Stomach (tissue), 8 donors: ENCODE measurements at regions not wholly inside any gene's neighbourhood (a gene's known extent, or its start where the extent isn't known, plus 50 kb on each side); places are given as distances from the start of the nearest gene placed in this dataset.

ENCODE experiments used
- DNase-seq, 2 donors: peaks; one replicate each; pipeline versions ENCODE4 v3.0.0 to v3.0.0-alpha.2; 2013 to 2019
- H3K27ac ChIP-seq, 5 donors: fragments of 200-600 bp in 4 of 5; sonication (generic) in 4 of 5; one replicate each; pipeline ENCODE4 v1.5.1; 2013 to 2019; ENCODE audit warnings: mild to moderate bottlenecking in 1 of 5, moderate library complexity in 1 of 5
- H3K27me3 ChIP-seq, 3 donors: fragments of 200-600 bp; sonication (generic); one replicate each; pipeline ENCODE4 v1.5.1; 2017 to 2019; ENCODE audit warnings: mixed run types in 1 of 3
- H3K36me3 ChIP-seq, 4 donors: fragments of 200-600 bp; sonication (generic); 1 replicate in 3 of 4; 2 replicates in 1 of 4; pipeline ENCODE4 v1.5.1; 2016 to 2019
- H3K4me1 ChIP-seq, 4 donors: fragments of 200-600 bp; sonication (generic); one replicate each; pipeline ENCODE4 v1.5.1; 2016 to 2019
- H3K4me3 ChIP-seq, 4 donors: fragments of 200-600 bp; sonication (generic) in 3 of 4; one replicate each; pipeline ENCODE4 v1.5.1; 2016 to 2019; ENCODE audit warnings: mild to moderate bottlenecking in 1 of 4
- H3K9me3 ChIP-seq, 4 donors: fragments of 200-600 bp; sonication (generic); one replicate each; pipeline ENCODE4 v1.5.1; 2016 to 2019
- EP300 ChIP-seq: sonication (generic); formaldehyde crosslinking; IDR thresholded peaks from one replicate; pipeline ENCODE4 v1.6.1; 2017; ENCODE audit warnings: antibody characterized with exemption
- POLR2A ChIP-seq, 4 donors: fragments of 450-650 bp; IDR thresholded peaks; one replicate each; pipeline ENCODE4 v1.6.1; 2016; ENCODE audit warnings: antibody characterized with exemption in 4 of 4, control low read depth in 2 of 4, mild to moderate bottlenecking in 1 of 4, moderate library complexity in 1 of 4
- POLR2AphosphoS5 ChIP-seq, 3 donors: sonication (generic); formaldehyde crosslinking; IDR thresholded peaks; one replicate each; pipeline ENCODE4 v1.6.1; 2016; ENCODE audit warnings: antibody characterized with exemption in 3 of 3
- WGBS, 5 donors: extraction: QIAGEN DNeasy Blood & Tissue Kit in 3 of 5; methylation state at CpG; one replicate each; pipeline versions ENCODE4 v1.1.5 to v1.1.7; 2013 to 2018; 5-methylcytosine and 5-hydroxymethylcytosine counted together
- intact Hi-C: fragments of 100-400 bp; cut with DNase I; formaldehyde crosslinking; loops from one replicate; pipeline ENCODE4 v1.15.1; 2023; ENCODE audit warnings: low total_unique reads
- TF ChIP-seq, protein P1 (sequence below), 7 experiments: fragments of 450-650 bp in 4 of 7; fragments of 200-600 bp in 3 of 7; sonication (generic) in 3 of 7; IDR thresholded peaks; one replicate each; pipeline ENCODE4 v1.5.1; 2016 to 2019; ENCODE audit warnings: antibody characterized with exemption in 7 of 7, control low read depth in 2 of 7, mild to moderate bottlenecking in 1 of 7
- donor health status: healthy with polysubstance abuse.
- donor health status: Bipolar disorder and iron deficiency.
- donor health status: healthy.

DNA sequence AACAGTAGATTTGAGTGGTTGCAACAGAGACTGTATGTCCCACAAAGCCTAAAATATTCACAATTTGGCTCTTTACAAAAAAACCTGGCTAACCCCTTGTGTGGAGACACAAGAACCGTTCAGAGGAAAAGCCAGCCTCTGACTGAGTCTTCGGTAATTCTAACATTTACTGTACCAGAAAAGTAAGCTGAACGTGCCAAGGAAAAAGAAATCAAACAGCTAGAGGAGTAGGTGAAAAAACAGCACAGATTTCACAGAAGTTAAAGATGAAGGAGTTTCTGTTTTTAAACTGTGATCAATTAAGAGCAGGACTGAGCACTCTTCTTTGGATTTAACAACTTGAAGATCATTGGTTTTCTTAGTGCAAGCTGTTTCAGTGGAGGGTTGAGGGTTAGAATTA, 424.7 kb upstream of the KIRREL3 start:
- WGBS, 5 donors = 61 to 84% (median 79%) methylated on average over 3 of the region's 3 CpGs
- no peak for DNase-seq
- H3K4me3 ChIP-seq = no peak overlapping the region
- no peak for TF ChIP-seq EP300
- TF ChIP-seq, protein P1, sequence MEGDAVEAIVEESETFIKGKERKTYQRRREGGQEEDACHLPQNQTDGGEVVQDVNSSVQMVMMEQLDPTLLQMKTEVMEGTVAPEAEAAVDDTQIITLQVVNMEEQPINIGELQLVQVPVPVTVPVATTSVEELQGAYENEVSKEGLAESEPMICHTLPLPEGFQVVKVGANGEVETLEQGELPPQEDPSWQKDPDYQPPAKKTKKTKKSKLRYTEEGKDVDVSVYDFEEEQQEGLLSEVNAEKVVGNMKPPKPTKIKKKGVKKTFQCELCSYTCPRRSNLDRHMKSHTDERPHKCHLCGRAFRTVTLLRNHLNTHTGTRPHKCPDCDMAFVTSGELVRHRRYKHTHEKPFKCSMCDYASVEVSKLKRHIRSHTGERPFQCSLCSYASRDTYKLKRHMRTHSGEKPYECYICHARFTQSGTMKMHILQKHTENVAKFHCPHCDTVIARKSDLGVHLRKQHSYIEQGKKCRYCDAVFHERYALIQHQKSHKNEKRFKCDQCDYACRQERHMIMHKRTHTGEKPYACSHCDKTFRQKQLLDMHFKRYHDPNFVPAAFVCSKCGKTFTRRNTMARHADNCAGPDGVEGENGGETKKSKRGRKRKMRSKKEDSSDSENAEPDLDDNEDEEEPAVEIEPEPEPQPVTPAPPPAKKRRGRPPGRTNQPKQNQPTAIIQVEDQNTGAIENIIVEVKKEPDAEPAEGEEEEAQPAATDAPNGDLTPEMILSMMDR (IDR thresholded peaks at IDR 0.05) = no peak
- no peak for TF ChIP-seq POLR2A (IDR thresholded peaks at IDR 0.05)
- TF ChIP-seq POLR2AphosphoS5 (IDR thresholded peaks at IDR 0.05) = no peak
- H3K36me3 ChIP-seq = no peaks in the 10 kb centered on the region
- no peaks in the 10 kb centered on the region for H3K4me1 ChIP-seq
- H3K27me3 ChIP-seq = no peaks in the 10 kb centered on the region
- intact Hi-C loops = no loop called here
- peaks cover 0 to 8% (median 4%) of the 10 kb centered on the region in 4 donors for H3K9me3 ChIP-seq
- H3K27ac ChIP-seq = no peak overlapping the region

DNA sequence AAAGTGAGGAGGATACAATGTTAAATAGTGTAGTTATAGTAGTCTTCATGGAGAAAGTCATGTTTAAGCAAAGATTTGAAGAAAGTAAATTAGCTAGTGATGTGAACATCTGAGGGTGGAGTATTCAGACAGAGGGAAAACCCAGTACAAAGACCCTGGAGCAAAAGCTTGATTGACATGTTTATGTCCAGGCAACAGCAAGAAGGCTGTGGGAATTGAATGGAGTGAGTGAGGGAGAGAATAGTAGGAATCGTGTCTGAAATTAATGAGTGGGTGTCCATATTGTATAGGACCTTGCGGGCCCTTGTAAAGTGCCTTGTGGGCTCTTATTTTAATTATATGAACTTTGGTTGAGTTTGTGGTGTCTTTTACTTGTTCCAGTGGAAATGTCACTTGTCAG, 424.1 kb upstream of the KIRREL3 start:
- intact Hi-C loops = no loop called here
- 76 to 92% (median 87%) methylated on average over 2 of the region's 2 CpGs for WGBS, 5 donors
- no peak for DNase-seq
- no peak for TF ChIP-seq POLR2AphosphoS5 (IDR thresholded peaks at IDR 0.05)
- TF ChIP-seq, protein P1 (IDR thresholded peaks at IDR 0.05) = no peak
- TF ChIP-seq POLR2A (IDR thresholded peaks at IDR 0.05) = no peak
- no peak for TF ChIP-seq EP300
- Histone ChIP-seq H3K4me1 (no peaks in the 10 kb centered on the region), H3K27ac (no peak overlapping the region), H3K27me3 (no peaks in the 10 kb centered on the region), H3K4me3 (no peak overlapping the region), H3K9me3 (peaks cover 0 to 8% (median 4%) of the 10 kb centered on the region in 4 donors), H3K36me3 (no peaks in the 10 kb centered on the region)

DNA sequence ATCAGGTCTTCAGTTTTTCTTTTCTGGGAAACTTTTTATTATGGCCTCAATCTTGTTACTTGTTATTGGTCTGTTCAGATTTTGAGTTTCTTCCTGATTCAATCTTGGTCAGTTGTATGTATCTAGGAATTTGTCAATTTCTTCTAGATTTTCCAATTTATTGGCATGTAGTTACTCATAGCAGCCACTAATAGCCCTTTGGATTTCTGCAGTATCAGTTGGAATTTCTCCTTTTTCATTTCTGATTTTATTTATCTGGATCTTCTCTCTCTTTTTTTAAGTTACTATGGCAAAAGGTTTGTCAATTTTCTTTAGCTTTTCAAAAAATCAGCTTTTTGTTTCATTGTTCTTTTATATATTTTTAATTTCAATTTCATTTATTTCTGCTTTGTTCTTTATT, 419.6 kb upstream of the KIRREL3 start:
- DNase-seq = no peak
- intact Hi-C loops = no loop called here
- Histone ChIP-seq H3K4me1 (no peaks in the 10 kb centered on the region), H3K4me3 (no peak overlapping the region), H3K27me3 (no peaks in the 10 kb centered on the region), H3K36me3 (no peaks in the 10 kb centered on the region), H3K27ac (no peak overlapping the region), H3K9me3 (peaks cover 0 to 15% (median 4%) of the 10 kb centered on the region in 4 donors)
- TF ChIP-seq POLR2A (IDR thresholded peaks at IDR 0.05) = no peak
- TF ChIP-seq POLR2AphosphoS5 (IDR thresholded peaks at IDR 0.05) = no peak
- no peak for TF ChIP-seq EP300
- TF ChIP-seq, protein P1 (IDR thresholded peaks at IDR 0.05) = no peak

DNA sequence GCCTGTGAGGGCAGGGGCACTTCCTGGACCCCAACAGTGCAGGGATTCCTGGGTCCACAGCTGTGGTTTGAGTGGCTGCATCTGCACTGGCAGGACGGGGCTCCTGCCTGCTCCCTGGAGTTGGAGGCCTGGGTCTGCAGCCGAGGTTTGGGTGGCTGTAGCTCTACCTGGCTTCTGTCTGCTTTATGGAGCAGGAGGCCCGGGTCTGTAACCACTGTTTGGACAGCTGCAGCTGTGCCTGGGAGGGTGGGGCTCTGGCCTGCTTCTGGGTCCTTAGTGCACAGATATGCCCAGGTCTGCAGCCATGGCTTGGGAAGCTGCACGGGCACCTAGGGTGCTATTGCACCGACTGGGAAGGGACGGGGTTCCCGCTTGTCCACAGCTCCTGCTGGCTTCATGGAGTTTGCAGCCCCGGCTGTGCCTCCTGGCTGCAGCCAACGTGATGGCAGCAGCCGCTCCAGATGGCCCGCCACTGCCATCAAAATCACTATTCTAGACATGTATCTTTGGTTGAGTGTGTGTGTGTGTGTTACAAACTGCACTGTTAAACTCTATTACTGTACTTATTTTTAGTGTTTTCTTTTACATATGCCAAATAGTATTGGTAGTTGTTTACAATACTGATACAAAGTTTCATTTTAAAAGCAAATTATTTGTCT, 412.3 kb upstream of the KIRREL3 start:
- intact Hi-C loops = no loop called here
- H3K9me3 ChIP-seq = peaks cover 0 to 41% (median 21%) of the 10 kb centered on the region in 4 donors
- DNase-seq = no peak
- WGBS, 5 donors = 51 to 66% (median 56%) methylated on average over 7 to 11 of the region's 11 CpGs
- no peaks in the 10 kb centered on the region for H3K4me1 ChIP-seq
- no peak for TF ChIP-seq EP300
- TF ChIP-seq POLR2A (IDR thresholded peaks at IDR 0.05) = no peak
- TF ChIP-seq, protein P1 (IDR thresholded peaks at IDR 0.05) = no peak
- no peak for TF ChIP-seq POLR2AphosphoS5 (IDR thresholded peaks at IDR 0.05)
- no peak overlapping the region for H3K27ac ChIP-seq
- no peaks in the 10 kb centered on the region for H3K27me3 ChIP-seq
- H3K4me3 ChIP-seq = no peak overlapping the region
- no peaks in the 10 kb centered on the region for H3K36me3 ChIP-seq
